Fibroblast of pulmonary artery (primary cell): ENCODE measurements at regions not wholly inside any gene's neighbourhood (a gene's known extent, or its start where the extent isn't known, plus 50 kb on each side); places are given as distances from the start of the nearest gene placed in this dataset.

Experiments used
- DNase-seq: peaks from one replicate; pipeline ENCODE4 v3.0.0-alpha.2; 2010; ENCODE audit warnings: low read depth
- H3K4me3 ChIP-seq: replicated peaks from 2 replicates; pipeline ENCODE4 v1.5.1; 2011; ENCODE audit warnings: low read depth, mild to moderate bottlenecking, control low read depth, low read length, moderate library complexity
- CTCF ChIP-seq: IDR thresholded peaks from 2 replicates; pipeline ENCODE4 v1.5.1; 2011; ENCODE audit warnings: mild to moderate bottlenecking, control low read depth, low read length, inconsistent platforms; ENCODE audit errors: missing control alignments

- no peak for TF ChIP-seq CTCF
Measured at GRCh38 chr10:123595661-123596060, 70.5 kb upstream of the GPR26 start.

GRCh38 chr10:123597676-123598075, 68.5 kb upstream of the GPR26 start:
- no peak overlapping the region for H3K4me3 ChIP-seq
- DNase-seq = no peak
- TF ChIP-seq CTCF = no peak

More at GRCh38 chr10:123595661-123596060, 70.5 kb upstream of the GPR26 start:
- H3K4me3 ChIP-seq = no peak overlapping the region
- DNase-seq = no peak

GRCh38 chr10:123599366-123599849, 66.7 kb upstream of the GPR26 start:
- DNase-seq = no peak
- no peak overlapping the region for H3K4me3 ChIP-seq
- no peak for TF ChIP-seq CTCF

- no peak overlapping the region for H3K4me3 ChIP-seq
- TF ChIP-seq CTCF = no peak
- no peak for DNase-seq
Measured at GRCh38 chr10:123600177-123600576, 66.0 kb upstream of the GPR26 start.

GRCh38 chr10:123603130-123603529, 63.0 kb upstream of the GPR26 start:
- TF ChIP-seq CTCF = no peak
- no peak for DNase-seq
- H3K4me3 ChIP-seq = no peak overlapping the region

GRCh38 chr10:123604506-123604905, 61.6 kb upstream of the GPR26 start:
- H3K4me3 ChIP-seq = no peak overlapping the region
- no peak for TF ChIP-seq CTCF
- DNase-seq = no peak

- TF ChIP-seq CTCF = no peak
- no peak for DNase-seq
- no peak overlapping the region for H3K4me3 ChIP-seq
Measured at GRCh38 chr10:123606006-123606405, 60.1 kb upstream of the GPR26 start.
